NCI-H2107 treated with DMSO at 0.1 percent for 48 hours (cell line): ENCODE measurements at regions not wholly inside any gene's neighbourhood (a gene's known extent, or its start where the extent isn't known, plus 50 kb on each side); places are given as distances from the start of the nearest gene placed in this dataset.
"Not testable (repeated sequence)": the region's sequence is repeated elsewhere in the genome, so short reads cannot be mapped to it uniquely, and the experiment has no call there.

Experiments
- DNase-seq: peaks from one replicate; lab custom pipeline; 2025; ENCODE audit not compliant: unreplicated experiment; lab: John Stamatoyannopoulos, UW

DNA sequence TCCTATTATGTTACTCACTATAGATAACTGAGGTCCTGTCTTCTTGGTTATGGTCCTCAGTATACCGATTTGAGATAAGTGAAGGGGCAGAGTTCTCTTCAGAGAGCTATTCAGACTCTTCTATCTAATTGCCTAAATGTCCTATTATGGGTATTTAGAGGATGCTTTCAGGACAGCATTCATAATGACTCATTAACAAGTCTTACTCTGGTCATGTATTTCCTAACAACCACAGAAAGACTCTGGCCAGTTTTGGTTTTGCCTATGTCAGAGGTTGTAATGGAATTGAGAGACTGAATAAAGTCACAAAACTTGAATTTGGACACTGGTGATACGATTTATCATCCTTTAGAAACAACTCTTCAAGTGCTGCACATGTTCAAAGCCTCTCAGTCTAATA, 1233.0 kb downstream of the JRKL start:
- no peak for DNase-seq

DNA sequence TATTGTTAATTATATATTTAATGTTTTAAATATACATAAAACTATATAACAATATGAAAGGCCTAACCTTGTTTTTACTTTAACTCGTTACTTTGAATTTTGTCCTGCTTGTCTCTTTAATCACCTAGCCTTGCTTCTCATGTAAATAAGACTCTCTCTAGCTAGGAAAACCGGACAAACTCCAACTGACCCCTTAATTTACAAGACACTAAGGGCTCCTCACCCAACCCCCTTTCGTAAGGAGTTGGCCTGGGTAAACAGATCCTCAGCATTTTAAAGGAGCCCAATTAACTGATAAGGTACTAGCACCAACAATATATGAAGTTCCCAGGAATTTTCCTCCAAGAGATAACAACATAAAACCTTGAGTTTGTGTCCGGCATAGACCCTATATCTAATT, 1246.9 kb downstream of the JRKL start:
- DNase-seq: not testable (repeated sequence)

DNA sequence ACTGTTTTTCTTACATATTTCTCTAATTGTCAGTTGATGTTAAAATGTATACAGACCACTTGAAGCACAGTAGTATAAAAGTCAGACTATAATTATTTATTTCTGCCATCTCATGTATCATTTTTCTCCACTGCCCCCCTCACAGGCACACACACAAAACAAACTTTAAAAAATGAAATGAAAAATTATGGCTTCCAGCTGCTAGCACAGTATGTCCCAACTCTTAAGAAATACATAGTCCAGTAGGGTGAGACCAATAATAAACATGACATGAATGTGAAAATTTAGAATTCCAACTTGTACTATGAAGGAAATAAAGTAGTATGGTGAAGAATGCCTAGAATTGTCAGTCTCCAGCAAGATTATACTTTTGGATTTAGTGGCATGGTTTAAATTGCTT, 1247.9 kb downstream of the JRKL start:
- no peak for DNase-seq

DNA sequence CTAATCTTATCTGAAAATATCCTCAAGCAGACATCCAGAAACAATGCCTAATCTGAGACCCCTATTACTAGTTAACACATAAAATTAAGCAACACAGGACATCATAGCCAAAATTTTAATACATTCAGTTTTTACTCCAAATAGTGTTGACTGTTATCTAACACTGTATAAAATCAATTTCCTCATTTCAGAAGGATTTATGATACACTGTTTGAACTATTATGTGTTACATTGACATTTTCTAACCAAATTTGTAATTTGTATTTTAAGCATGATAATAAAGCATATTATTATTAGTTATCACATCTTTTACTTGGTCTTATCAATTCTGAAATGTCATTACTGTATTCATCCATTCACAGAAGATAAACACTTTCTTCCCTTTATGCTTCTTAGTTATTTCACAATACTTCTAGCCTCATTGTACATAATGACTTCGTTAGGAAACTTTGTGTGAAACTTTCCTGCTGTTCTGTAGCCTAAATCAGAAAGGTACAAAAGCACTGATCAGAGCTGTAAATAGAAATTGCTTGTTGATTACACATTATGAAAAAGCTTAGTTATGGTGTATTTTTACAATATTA, 1248.9 kb downstream of the JRKL start:
- no peak for DNase-seq

DNA sequence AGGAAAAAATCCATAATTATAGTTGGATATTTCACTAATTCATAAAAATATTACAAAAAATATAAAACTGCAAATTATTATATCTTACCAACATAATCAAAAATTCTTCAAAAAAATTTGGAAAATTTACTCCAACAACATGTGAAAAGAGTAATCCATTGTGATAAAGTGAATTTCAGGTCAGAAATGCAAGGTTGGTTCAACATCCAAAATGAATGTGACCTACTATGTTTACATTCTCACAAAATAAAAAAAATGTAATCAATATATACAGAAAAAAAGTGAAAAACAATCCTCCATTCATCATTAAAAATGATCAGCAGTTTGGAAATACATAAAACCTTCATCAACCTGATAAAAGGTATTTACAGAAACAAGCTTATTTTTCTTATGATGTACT, 1252.2 kb downstream of the JRKL start:
- DNase-seq: no peak

DNA sequence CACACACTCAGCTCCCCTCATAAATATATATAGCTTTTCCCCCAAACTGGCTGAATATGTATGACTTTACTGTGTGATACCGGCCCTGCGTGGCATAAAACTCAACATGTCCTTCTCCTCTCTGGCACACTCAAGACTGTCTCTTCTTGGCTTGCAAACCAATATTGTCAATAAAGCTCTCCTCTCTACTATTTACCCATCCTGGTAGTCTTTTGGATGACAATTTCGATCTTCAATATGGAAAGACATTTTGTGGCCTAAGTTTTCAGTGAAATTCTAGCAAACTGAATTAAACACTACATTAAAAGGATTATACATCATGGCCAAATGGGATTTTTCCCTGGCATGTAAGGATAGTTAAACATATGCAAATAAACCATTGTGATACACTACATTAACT, 1255.9 kb downstream of the JRKL start:
- DNase-seq: no peak

DNA sequence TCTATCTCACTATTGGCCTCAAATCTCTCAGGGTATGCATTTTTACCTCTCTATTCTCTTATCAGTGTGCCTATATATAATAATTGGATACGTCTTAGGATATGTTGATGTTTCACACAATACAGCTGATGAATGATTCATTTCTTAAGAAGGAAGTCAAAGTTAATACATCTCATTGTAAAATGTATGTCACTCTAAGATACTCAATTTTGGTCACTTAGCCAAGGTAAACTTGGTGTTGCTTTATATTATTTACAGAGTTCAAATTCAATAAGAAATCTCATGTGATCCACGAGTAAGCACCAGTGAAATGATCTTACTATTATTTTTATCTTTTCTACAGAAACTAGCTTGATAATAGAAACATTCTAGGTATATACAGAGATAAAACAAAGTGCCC, 1266.5 kb downstream of the JRKL start:
- no peak for DNase-seq

DNA sequence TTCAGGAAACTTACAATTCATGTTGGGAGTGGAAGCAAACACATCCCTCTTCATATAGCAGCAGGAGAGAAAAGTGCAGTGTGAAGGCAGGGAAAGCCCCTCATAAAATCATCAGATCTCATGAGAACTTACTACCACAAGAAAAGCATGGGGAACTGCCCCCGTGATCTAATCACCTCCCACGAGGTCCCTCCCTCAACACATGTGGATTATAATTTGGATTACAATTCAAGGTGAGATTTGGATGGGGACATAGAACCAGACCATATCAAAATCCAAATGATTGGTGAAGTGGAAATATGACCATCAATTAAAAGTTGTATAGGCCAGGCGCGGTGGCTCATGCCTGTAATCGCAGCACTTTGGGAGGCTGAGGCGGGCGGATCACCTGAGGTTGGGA, 1268.0 kb downstream of the JRKL start:
- no peak for DNase-seq

DNA sequence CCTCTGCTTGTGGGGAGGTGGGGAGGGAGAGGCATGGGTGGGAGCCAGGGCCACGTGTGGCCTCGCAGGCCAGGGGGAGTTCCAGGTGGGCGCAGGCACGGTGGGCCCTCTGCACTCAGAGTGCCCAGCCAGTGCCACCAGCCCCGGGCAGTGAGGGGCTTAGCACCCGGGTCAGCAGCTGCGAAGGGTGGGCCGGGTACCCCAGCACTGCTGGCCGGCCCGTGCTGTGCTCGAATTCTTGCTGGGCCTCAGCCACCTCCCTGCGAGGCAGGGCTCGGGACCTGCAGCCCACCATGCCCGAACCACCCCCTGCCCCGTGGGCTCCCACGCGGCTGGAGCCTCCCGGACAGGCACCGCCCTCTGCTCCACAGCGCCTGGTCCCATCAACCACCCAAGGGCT, 1277.2 kb downstream of the JRKL start:
- no peak for DNase-seq

DNA sequence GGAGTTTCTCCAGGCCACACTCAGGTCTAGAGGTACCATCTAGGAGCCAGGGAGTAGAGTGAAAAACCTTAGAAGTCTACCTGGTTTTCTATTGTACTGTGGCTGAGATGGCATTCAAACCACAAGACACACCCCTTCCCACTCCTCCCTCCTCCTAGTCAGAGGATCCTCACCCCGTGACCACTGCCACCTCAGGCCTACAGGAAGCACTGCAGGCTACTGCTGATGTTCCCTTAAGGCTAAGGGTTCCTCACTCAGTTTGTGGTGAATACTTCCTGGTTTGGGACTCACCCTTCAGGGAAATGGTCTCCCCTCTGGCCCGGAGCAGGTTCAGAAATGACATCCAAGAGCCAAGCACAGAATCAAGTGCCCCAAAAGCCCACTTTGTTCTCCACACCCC, 1293.9 kb downstream of the JRKL start:
- no peak for DNase-seq

DNA sequence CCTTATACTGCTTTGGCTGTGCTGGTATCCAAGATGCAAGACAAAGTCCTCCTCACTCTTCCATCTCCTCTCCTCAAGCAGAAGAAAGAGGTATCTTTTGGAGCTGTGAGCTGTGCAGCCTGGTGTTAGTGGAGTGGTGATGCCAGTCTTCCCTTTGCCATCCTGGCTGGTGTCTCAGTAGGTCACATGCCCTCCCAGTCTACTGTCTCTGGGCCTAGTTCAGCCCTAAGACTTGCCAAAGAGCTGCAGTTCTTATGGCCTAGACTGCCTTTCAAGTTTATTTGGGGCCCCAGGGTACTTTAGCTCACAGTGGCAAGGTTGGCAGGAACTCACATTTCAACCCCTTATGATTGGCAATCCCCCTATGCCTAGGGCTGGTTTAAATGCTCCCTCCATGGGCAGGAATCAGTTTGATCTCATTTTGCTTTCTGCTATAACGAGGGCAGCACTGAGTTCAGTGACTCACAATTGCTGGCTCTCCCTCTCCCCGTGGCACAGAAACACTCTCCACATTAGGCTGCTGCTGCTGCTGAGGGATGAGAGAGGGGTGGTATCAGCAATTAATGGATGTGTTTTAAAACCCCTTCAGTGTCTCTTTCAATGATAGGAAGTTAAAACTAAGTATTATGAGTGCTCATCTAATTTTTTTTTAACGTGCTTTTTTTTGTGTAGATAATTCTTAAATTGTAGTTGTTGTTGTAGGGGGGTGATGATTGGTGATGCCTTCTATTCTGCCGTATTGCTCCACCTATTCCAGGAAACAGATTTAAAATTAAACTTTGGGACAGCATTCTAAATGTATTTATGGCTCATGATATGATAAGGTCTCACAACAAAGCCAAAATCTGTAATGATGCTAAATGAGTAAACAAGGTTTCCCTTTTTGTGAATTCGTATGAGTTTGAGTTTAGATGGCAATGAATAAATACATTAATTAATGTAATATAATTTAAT, 1295.0 kb downstream of the JRKL start:
- DNase-seq: no peak

DNA sequence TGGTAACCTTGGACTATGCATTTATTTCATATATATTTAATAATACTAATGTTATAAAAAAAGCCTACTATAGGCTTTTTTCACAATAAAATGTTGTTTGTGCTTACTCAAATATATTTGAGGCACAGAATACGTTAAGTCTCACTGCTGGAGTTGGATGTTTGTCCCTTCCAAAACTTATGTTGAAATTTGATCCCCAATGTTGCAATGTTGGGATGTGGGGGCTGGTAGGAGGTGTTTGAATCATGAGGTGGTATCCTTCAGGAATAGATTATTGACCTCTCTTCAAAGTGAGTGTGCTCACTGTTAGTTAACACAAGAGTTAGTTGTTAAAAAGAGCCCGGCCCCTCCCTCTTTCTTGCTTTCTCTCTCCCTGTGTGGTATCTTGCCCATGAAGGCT, 1295.9 kb downstream of the JRKL start:
- no peak for DNase-seq

DNA sequence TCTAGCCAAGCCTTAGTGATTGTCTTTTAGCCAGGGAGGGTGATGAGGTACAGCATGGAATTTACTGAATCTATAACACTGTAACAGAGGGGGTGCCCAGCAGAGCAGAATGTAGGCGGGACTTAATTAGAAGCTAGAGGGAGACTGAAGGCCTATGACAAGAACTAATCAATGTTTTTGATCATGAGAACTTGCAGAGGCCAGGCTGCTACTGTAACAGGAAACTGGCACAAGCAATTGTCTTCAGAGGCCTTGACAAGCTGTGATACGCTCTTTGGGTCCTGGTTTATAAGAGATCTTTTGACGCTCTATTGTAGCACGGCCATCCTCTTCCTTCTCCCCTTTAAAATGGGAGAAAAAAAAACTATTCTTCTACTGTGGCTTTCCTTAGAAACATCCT, 1297.3 kb downstream of the JRKL start:
- no peak for DNase-seq

DNA sequence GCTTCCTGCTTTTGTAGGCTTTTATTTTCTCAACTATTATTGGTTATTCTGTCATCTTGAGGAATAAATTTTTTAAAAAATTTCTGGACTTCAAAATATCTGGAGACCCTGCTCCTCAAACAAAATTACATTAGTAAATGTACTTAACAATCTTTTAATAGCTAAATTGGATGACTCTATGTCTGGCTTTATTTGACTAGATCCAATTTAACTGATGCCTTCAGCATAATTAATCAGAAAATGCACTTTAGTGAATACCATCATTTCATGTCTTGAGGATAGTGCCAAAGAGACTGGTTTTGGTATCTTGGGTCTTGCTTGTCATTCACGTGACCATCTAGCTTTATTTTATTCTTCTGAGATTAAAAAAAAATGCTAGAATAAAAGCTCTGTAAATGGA, 1301.2 kb downstream of the JRKL start:
- no peak for DNase-seq

DNA sequence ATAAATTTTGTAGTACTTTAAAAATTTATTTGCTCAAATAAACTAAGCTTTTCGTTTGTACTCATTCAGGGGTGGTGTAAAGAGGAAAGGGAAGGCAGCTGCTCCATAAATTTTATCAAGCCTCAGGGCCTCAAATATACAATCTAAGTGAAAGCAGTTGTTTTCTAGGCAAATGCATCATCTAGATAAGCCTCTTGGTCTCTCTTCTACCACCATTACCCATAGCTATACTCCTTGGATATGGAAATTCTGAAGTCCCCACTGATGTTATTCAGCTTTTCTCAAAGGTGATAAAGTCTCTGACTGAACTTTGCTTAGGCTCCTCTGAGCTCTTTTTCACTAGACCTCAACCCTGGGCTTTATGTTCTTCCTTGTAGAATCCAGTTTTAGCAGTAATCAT, 1313.1 kb downstream of the JRKL start:
- no peak for DNase-seq

DNA sequence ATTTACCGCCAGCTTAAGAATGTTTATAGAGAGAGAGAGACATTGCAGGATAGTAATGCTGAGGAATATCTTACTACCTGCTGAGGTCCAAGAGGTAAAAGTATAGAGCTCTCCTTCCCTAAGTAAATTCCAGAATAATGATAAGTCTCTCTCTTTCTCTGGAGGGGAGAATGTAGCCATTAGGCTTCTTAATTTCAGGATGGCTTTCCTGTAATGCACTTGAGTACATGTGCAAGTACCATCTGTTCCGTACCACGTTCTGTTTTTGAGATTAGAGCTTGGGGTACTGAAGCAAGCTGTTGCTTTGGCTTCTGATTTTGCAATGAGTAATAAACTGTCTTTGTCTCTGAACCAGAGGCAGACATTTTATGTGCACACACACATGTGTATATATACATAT, 1314.0 kb downstream of the JRKL start:
- no peak for DNase-seq

DNA sequence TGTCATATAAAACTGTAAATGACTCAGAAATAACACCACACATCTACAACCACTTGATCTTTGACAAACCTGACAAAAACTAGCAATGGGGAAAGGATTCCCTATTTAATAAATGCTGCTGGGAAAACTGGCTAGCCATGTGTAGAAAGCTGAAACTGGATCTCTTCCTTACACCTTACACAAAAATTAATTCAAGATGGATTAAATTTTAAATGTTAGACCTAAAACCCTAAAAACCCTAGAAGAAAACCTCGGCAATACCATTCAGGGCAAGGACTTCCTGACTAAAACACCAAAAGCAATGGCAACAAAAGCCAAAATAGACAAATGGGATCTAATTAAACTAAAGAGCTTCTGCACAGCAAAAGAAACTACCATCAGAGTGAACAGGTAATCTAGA, 1315.3 kb upstream of the CNTN5 start:
- DNase-seq: not testable (repeated sequence)

DNA sequence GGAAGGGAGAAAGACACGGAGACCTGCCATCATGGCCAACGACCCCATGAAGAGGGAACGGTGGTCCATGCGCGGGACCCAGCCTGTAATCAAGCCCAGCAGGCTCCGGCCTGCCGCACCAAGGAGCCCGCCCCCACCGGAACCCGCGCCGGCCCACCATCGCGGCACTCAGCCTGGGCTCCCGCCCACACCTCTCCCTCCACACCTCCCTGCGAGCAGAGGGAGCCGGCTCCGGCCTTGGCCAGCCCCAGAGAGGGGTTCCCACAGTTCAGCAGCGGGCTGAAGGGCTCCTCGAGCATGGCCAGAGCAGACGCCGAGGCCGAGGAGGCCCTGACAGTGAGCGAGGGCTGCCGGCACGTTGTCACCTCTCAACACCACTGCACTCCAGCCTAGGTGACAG, 1302.8 kb upstream of the CNTN5 start:
- no peak for DNase-seq

DNA sequence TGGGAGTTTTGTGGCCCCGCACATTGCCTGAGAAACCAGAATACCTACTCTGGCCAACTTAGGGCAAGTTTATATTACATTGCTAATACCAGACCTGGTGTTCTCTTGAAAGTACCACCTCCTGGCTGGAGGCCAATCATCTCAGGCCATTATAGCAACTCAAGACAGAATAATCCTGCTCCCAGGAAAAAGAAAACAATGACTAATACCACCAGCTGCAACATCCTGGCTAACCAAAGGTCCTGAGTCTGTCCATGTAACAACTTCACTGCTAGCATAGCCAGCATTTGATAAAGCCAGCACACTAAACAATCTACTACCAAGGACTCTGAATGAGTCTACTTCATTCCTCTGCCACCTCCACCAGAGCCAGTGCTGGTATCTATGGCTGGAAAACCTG, 1298.7 kb upstream of the CNTN5 start:
- no peak for DNase-seq

DNA sequence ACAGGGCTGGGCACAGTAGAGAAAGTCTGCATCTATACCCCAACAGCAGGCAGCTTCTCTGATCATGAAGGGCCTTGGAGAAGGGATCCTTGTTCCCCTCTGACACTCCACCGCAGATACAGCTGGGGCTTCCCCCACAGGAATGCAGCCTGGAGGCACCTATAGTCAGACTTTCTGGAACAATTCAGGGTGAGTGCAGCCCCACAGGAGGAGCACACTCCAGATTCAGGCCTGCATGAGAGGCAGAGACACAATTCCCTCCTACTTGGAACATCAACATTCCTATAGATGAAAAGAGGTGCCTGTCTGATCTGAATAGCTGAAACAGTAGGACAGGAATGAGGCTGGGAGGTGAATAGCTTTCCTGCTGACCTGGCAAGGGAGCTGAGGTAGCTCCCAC, 1298.0 kb upstream of the CNTN5 start:
- DNase-seq: no peak

DNA sequence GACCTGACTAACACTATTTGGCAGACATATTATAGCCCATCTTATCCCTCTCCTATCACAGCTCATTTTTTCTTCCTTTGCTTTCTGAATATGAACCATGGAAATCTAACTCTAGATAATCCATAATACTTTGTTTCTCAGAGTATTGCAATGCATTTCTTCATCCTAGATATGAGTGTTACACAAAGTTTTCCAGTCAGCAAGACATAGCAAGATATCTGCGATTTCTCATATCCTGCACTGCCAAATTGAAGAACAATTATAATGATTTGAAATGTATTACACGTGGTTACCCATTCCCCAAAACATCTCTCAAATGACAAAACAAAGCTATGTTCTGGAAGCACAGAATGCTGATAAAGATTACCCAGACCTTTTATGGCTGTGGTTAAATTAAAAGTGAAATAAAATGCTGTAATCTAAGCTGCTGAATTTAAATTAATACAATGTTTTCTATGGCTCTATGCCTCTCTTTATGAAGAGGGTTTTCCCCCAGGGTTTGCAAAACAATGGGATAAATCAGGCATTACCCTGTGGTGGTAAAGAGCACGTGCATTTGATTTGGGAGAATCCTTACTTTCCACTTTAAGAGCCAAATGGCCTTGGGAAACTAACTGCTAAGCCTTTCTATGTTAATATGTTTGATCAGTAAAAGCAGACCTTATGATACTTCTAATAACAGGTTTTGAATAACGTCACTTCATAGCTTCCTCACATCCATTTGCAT, 1291.0 kb upstream of the CNTN5 start:
- no peak for DNase-seq

DNA sequence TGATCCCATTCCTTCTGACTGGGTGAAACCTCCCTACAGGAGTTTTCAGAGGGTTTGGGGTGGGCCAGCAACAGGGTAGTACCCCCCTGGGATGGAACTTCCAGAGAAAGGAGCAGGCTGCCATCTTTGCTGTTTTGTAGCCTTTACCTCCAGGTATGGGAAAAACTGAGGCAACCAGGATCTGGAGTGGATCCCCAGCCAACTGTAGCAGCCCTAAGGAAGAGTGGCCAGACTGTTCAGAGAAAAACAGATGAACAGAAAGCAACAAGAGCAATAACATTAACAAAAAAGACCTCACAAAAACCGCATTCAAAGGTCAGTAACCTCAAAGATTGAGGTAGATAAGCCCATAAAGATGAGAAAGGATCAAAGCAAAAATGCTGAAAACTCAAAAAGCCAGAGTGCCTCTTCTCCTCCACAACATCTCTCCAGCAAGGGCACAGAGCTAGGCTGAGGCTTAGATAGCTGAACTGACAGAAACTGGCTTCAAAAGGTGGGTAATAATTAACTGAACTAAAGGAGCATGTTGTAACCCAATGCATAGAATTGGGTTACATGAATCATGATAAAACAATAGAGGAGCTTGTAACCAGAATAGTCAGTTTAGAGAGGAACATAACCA, 1288.6 kb upstream of the CNTN5 start:
- DNase-seq: no peak
